Tibial artery (tissue), 4 donors: ENCODE measurements at regions not wholly inside any gene's neighbourhood (a gene's known extent, or its start where the extent isn't known, plus 50 kb on each side); places are given as distances from the start of the nearest gene placed in this dataset.

Experiments used
- DNase-seq, 2 donors: peaks; one replicate each; pipeline ENCODE4 v3.0.0-alpha.2; 2019
- H3K27ac ChIP-seq, 2 donors: fragments of 200-600 bp; sonication (generic) in 1 of 2; 1 replicate in 1 of 2; 2 replicates in 1 of 2; pipeline ENCODE4 v1.5.1; 2018 to 2019; ENCODE audit warnings: mild to moderate bottlenecking in 1 of 2
- H3K27me3 ChIP-seq, 2 donors: fragments of 200-600 bp; sonication (generic) in 1 of 2; one replicate each; pipeline versions ENCODE4 v1.5.1 to v1.6.0; 2016 to 2019
- H3K36me3 ChIP-seq, 3 donors: fragments of 200-600 bp; sonication (generic) in 2 of 3; one replicate each; pipeline ENCODE4 v1.5.1; 2016 to 2019; ENCODE audit warnings: mild to moderate bottlenecking in 2 of 3
- H3K4me1 ChIP-seq, 4 donors: fragments of 200-600 bp; sonication (generic) in 2 of 4; 1 replicate in 3 of 4; 2 replicates in 1 of 4; pipeline ENCODE4 v1.5.1; 2016 to 2019
- H3K4me3 ChIP-seq, 2 donors: fragments of 200-600 bp; sonication (generic) in 1 of 2; 1 replicate in 1 of 2; 2 replicates in 1 of 2; pipeline ENCODE4 v1.5.1; 2018 to 2019; ENCODE audit warnings: mild to moderate bottlenecking in 2 of 2
- H3K9me3 ChIP-seq, 3 donors: fragments of 200-600 bp; sonication (generic) in 1 of 3; one replicate each; pipeline ENCODE4 v1.5.1; 2016 to 2019
- CTCF ChIP-seq, 2 experiments: fragments of 200-600 bp in 1 of 2; fragments of 450-650 bp in 1 of 2; IDR thresholded peaks; one replicate each; pipeline ENCODE4 v1.5.1; 2017 to 2019; ENCODE audit warnings: antibody characterized with exemption in 2 of 2, mild to moderate bottlenecking in 1 of 2, moderate library complexity in 1 of 2
- intact Hi-C: fragments of 100-400 bp; cut with DNase I; formaldehyde crosslinking; loops from one replicate; pipeline ENCODE4 v1.15.0; 2023; ENCODE audit warnings: low total_unique reads

DNA sequence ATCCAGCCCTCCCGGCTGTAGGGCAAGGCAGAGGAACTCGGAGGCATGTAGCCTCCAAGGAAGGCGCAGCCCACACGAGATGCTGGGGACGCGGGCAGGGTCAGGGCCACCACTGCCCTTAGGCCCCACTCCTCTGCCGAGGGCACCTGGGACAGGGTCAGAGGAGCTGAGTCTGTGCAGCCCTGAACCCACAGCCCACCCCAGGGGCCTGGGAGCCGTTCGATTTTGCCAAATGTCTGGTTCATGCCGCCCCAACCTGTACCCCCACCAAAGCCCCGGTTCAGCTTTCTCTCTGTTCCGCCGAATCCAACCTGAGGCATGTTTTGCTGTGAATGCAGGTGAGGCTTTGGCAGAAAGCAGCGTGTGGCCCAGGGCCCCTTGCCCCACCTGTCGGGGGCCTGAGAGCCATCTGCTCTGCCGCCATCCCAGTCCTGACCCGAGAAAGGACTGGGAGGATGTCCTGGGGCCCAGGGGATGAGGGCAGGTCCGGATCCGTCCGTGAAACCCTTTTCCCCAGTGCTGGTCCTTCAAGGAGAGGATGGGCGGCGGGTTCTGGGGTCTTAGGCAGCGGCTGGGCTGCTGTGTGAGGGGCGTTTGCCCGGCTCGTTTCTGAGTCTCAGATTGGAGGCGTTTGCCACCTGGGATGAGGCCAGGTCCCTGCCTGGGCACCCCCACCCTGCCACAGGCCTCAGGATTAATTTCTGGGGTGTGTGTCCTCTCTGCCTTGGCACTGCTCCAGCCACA lies 79.3 kb upstream of the GATA5 start:
- Histone ChIP-seq H3K27ac (no peak overlapping the region), H3K4me1 (peaks cover 0 to 31% (median 21%) of the 10 kb centered on the region in 4 donors), H3K36me3 (no peaks in the 10 kb centered on the region), H3K9me3 (no peaks in the 10 kb centered on the region), H3K27me3 (peaks cover 0 to 22% of the 10 kb centered on the region in 2 donors), H3K4me3 (no peak overlapping the region)
- no peak for DNase-seq
- intact Hi-C loops = no loop called here
- no peak for TF ChIP-seq CTCF (IDR thresholded peaks at IDR 0.05)

- H3K27me3 ChIP-seq = peaks cover 0 to 22% of the 10 kb centered on the region in 2 donors
- H3K4me1 ChIP-seq = peaks cover 0 to 28% (median 17%) of the 10 kb centered on the region in 4 donors
- intact Hi-C loops = no loop called here
- no peak for DNase-seq
- no peaks in the 10 kb centered on the region for H3K36me3 ChIP-seq
- no peaks in the 10 kb centered on the region for H3K9me3 ChIP-seq
- H3K4me3 ChIP-seq = no peak overlapping the region
- no peak for TF ChIP-seq CTCF (IDR thresholded peaks at IDR 0.05)
- no peak overlapping the region for H3K27ac ChIP-seq
Measured at GRCh38 chr20:62555642-62556420, 80.0 kb upstream of the GATA5 start.

DNA sequence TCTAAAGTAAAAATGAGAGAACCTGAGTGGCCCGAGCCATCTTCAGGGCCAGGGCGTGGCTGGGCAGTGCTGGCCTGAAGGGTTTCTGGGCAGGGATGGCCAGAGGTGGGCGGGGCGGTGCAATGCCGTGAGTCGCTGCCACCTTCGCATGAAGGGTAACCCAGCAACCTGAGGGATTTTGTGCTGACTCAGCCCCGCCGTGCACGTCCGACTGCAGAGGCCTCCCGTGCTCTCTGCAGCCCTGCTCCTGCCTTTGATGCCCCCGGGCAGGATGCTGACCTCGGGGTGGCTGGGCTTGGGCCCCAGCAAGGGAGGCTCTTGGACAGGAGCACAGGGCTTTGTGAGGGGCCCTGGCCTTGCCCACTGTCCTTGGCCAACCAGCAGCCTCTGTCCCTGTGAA lies 81.7 kb upstream of the GATA5 start:
- peaks cover 0 to 9% of the 10 kb centered on the region in 2 donors for H3K27me3 ChIP-seq
- no peak overlapping the region for H3K4me3 ChIP-seq
- no peak for DNase-seq
- no peaks in the 10 kb centered on the region for H3K9me3 ChIP-seq
- H3K27ac ChIP-seq = no peak overlapping the region
- intact Hi-C loops = no loop called here
- H3K4me1 ChIP-seq = peaks cover 0 to 12% (median 3%) of the 10 kb centered on the region in 4 donors
- TF ChIP-seq CTCF (IDR thresholded peaks at IDR 0.05) = no peak
- no peaks in the 10 kb centered on the region for H3K36me3 ChIP-seq

GRCh38 chr20:62557999-62558408 lies 82.2 kb upstream of the GATA5 start:
- TF ChIP-seq CTCF (IDR thresholded peaks at IDR 0.05) = no peak
- no peaks in the 10 kb centered on the region for H3K36me3 ChIP-seq
- H3K4me3 ChIP-seq = no peak overlapping the region
- no peaks in the 10 kb centered on the region for H3K9me3 ChIP-seq
- intact Hi-C loops = no loop called here
- peaks cover 0 to 6% (median 0%) of the 10 kb centered on the region in 4 donors for H3K4me1 ChIP-seq
- no peak overlapping the region for H3K27ac ChIP-seq
- no peak for DNase-seq
- peaks cover 0 to 7% of the 10 kb centered on the region in 2 donors for H3K27me3 ChIP-seq

DNA sequence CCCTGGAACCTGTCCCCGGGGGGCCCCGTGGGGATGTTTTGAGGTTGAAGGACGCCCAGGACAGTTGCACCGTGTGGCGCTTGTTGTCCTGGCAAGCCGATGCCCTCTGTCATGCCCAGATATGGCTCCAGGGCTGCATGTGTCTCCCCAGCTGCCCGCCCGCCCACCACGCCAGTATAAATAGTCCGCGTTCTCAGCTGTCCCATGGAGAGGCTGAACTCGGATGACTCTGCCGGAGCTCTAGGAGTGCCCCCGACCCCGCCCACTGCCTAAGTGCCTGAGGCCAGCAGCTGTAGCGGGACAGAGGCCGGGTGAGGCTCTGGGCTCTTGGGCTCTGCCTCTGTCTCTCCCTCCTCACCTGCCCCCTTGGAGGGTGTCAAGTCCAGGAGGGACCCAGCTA lies 83.0 kb upstream of the GATA5 start:
- intact Hi-C loops = no loop called here
- no peak for DNase-seq
- peaks cover 0 to 7% of the 10 kb centered on the region in 2 donors for H3K27me3 ChIP-seq
- no peaks in the 10 kb centered on the region for H3K36me3 ChIP-seq
- no peak for TF ChIP-seq CTCF (IDR thresholded peaks at IDR 0.05)
- H3K27ac ChIP-seq = no peak overlapping the region
- no peaks in the 10 kb centered on the region for H3K4me1 ChIP-seq
- no peaks in the 10 kb centered on the region for H3K9me3 ChIP-seq
- no peak overlapping the region for H3K4me3 ChIP-seq
